OCI-LY3 (cell line): ENCODE measurements at regions not wholly inside any gene's neighbourhood (a gene's known extent, or its start where the extent isn't known, plus 50 kb on each side); places are given as distances from the start of the nearest gene placed in this dataset.

Experiments used
- CTCF ChIP-seq: fragments of 200-600, 300-600 bp; sonication (generic); IDR thresholded peaks from 2 replicates; pipeline ENCODE4 v1.5.1; 2014; ENCODE audit warnings: antibody characterized with exemption, low read length, low read depth
- EZH2phosphoT487 ChIP-seq: fragments of 200-600 bp; shearing (Covaris generic); IDR thresholded peaks from 2 replicates; pipeline ENCODE4 v1.6.1; 2018; ENCODE audit warnings: antibody characterized with exemption, mixed run types, low read depth

DNA sequence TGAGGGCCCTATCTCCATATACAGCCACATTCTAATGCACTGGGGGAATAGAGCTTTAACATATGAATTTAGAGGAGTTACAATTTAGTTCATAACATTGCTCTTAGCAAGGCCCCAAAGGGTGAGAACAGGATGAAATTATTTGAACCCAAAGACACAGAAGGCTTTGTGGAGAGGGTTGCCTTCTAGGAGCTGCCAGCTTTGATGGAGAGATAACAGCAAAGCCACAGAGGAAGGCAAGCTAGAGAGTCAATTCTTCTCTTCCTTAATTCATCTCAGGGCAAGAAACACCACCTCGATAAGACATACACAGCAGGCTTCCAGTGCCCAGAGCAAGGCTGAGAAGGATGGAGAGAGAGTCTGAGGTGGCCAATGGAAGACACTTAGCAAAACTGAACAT, 94.8 kb upstream of the TMPRSS15 start:
- no peak for TF ChIP-seq CTCF
- TF ChIP-seq EZH2phosphoT487: no peak
